Effector memory CD8-positive, alpha-beta T cell (primary cell): ENCODE measurements at regions not wholly inside any gene's neighbourhood (a gene's known extent, or its start where the extent isn't known, plus 50 kb on each side); places are given as distances from the start of the nearest gene placed in this dataset.
"Not testable (repeated sequence)": the region's sequence is repeated elsewhere in the genome, so short reads cannot be mapped to it uniquely, and the experiment has no call there.

ENCODE experiments used
- ATAC-seq: fragments of 150-1000 bp; cut with Tn5 transposase; replicated peaks from 2 replicates; pipeline ENCODE4 v1.10.0; 2021; ENCODE audit warnings: mild to moderate bottlenecking, moderate library complexity
- DNase-seq, 3 experiments: peaks; one replicate each; pipeline ENCODE4 v3.0.0; 2021
- H3K27ac Mint-ChIP-seq, 2 donors: one replicate each; pipeline ENCODE4 v1.8.0; 2022; ENCODE audit warnings: mild to moderate bottlenecking in 2 of 2, mixed read lengths in 2 of 2, moderate library complexity in 2 of 2
- H3K27me3 Mint-ChIP-seq, 2 donors: one replicate each; pipeline ENCODE4 v1.8.0; 2022; ENCODE audit warnings: mixed read lengths in 2 of 2
- H3K36me3 Mint-ChIP-seq: one replicate; pipeline ENCODE4 v1.8.0; 2022; ENCODE audit warnings: mild to moderate bottlenecking, moderate library complexity, mixed read lengths; ENCODE audit not compliant: insufficient read depth
- H3K4me1 Mint-ChIP-seq, 2 donors: one replicate each; pipeline ENCODE4 v1.8.0; 2022; ENCODE audit warnings: low read depth in 2 of 2, mixed read lengths in 2 of 2
- H3K4me3 Mint-ChIP-seq, 2 donors: one replicate each; pipeline ENCODE4 v1.8.0; 2022; ENCODE audit warnings: mild to moderate bottlenecking in 2 of 2, mixed read lengths in 2 of 2, moderate library complexity in 2 of 2
- H3K9me3 Mint-ChIP-seq, 2 donors: one replicate each; pipeline ENCODE4 v1.8.0; 2022; ENCODE audit warnings: mixed read lengths in 2 of 2

DNA sequence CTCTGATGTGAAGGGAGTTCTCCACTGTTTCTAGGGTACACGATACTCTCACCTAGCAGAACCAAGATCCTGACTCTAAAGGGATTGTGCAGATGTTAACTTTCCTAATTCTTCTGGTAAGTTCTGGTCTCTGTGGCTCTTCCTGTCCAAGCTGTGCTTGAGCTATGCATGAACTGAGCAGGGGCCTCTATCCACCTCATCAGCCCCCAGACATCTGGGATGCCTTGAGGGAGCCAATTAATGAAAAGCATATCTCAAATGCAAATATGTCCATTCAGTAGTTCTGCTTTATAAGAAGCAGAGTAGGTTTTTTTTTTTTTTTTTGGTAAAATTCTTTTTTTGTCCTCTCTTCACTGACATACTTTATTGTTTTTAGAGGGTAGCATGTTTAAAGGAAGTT, 89.6 kb downstream of the POLR2M start:
- Mint-ChIP-seq H3K27ac (no peak overlapping the region), H3K36me3 (no peaks in the 10 kb centered on the region), H3K27me3 (peaks cover 24 to 52% of the 10 kb centered on the region in 2 donors), H3K4me1 (no peaks in the 10 kb centered on the region), H3K4me3 (no peak overlapping the region), H3K9me3 (no peaks in the 10 kb centered on the region)
- ATAC-seq (no peak), DNase-seq (no peak)

DNA sequence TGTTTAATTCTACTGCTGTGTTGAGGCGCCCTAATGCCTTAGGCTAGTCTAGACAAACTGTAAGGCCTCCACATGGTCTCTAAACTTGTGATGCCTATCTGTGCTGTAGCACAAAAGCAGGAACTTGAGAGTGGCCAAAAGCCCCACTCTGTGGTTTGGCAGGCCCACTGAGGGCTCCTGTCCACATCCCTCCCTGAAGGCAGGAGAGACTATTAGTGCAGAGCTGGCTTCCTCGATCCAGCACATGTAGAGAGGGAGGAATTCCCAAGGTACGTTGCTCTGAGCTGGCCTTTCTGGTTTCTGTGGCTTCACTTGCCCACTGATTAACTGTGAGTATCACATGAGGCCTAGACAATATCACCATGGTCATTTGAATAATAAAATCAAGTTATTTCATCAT, 90.6 kb downstream of the POLR2M start:
- Mint-ChIP-seq H3K27me3 (peaks cover 24 to 48% of the 10 kb centered on the region in 2 donors), H3K27ac (no peak overlapping the region), H3K36me3 (no peaks in the 10 kb centered on the region), H3K9me3 (no peaks in the 10 kb centered on the region), H3K4me3 (no peak overlapping the region), H3K4me1 (no peaks in the 10 kb centered on the region)
- DNase-seq, result no peak
- ATAC-seq, result no peak

DNA sequence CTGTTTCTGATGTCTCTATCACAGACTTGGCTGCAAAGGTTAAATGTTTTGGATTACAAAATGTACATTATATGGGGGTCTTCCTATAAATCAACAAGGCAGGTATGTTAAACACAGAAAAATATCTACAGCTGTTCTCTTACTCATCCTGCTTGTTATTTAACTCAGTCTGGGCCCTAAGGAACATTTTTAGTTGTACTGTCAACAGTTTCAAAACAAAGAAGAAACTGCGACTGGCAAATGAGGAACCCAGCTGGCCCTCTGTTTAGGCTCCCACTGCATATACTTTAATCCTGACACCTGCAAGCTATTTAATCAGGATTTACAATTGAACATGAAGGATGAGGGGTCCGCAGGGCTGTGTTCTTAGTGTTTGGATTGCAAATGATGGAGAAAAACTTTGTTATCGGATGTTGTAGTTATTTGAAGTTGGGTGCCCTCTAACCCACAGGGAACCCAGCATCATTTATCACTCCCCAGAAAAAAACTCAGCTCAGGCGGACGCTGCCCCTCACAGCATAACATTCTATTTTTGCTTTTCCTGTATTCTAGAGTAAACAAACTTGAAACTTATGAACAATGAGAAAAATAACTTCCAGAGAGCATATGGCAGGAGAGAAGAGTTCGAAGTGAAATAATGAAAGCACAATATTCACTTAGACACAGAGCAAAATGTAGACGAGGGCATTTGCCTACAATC, 91.2 kb downstream of the POLR2M start:
- no peaks in the 10 kb centered on the region for H3K9me3 Mint-ChIP-seq
- peaks cover 24 to 42% of the 10 kb centered on the region in 2 donors for H3K27me3 Mint-ChIP-seq
- ATAC-seq (no peak), DNase-seq (no peak)
- H3K27ac Mint-ChIP-seq, result no peak overlapping the region
- no peaks in the 10 kb centered on the region for H3K4me1 Mint-ChIP-seq
- no peak overlapping the region for H3K4me3 Mint-ChIP-seq
- H3K36me3 Mint-ChIP-seq, result no peaks in the 10 kb centered on the region

GRCh38 chr15:57806003-57806402, 99.5 kb downstream of the POLR2M start:
- no peak for ATAC-seq
- H3K4me3 Mint-ChIP-seq, result no peak overlapping the region
- no peak for DNase-seq
- peaks cover 12 to 24% of the 10 kb centered on the region in 2 donors for H3K27me3 Mint-ChIP-seq
- no peaks in the 10 kb centered on the region for H3K9me3 Mint-ChIP-seq
- H3K4me1 Mint-ChIP-seq, result no peaks in the 10 kb centered on the region
- no peak overlapping the region for H3K27ac Mint-ChIP-seq
- H3K36me3 Mint-ChIP-seq, result no peaks in the 10 kb centered on the region

DNA sequence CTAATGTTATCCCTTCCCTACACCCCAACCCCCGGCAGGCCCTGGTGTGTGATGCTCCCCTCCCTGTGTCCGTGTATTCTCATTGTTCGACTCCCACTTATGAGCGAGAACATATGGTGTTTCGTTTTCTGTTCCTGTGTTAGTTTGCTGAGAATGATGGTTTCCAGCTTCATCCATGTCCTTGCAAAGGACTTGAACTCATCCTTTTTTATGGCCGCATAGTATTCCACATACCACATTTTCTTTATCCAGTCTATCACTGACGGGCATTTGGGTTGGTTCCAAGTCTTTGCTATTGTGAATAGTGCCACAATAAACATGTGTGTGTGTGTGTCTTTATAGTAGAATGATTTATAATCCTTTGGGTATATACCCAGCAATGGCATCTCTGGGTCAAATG, 102.8 kb downstream of the POLR2M start:
- H3K9me3 Mint-ChIP-seq, H3K4me3 Mint-ChIP-seq, H3K36me3 Mint-ChIP-seq, H3K4me1 Mint-ChIP-seq, DNase-seq, ATAC-seq, H3K27ac Mint-ChIP-seq: not testable (repeated sequence)
- peaks cover 42 to 57% of the 10 kb centered on the region in 2 donors for H3K27me3 Mint-ChIP-seq

GRCh38 chr15:57816599-57816998, 110.1 kb downstream of the POLR2M start:
- Mint-ChIP-seq H3K27me3 (peaks cover 73 to 89% of the 10 kb centered on the region in 2 donors), H3K4me1 (no peaks in the 10 kb centered on the region), H3K27ac (no peak overlapping the region), H3K9me3 (no peaks in the 10 kb centered on the region), H3K36me3 (no peaks in the 10 kb centered on the region), H3K4me3 (no peak overlapping the region)
- ATAC-seq, result no peak
- no peak for DNase-seq

GRCh38 chr15:57819646-57820045, 113.1 kb downstream of the POLR2M start:
- no peaks in the 10 kb centered on the region for H3K4me1 Mint-ChIP-seq
- DNase-seq, result no peak
- H3K9me3 Mint-ChIP-seq, result no peaks in the 10 kb centered on the region
- H3K27ac Mint-ChIP-seq, result no peak overlapping the region
- H3K4me3 Mint-ChIP-seq, result no peak overlapping the region
- no peak for ATAC-seq
- peaks cover 58 to 70% of the 10 kb centered on the region in 2 donors for H3K27me3 Mint-ChIP-seq
- no peaks in the 10 kb centered on the region for H3K36me3 Mint-ChIP-seq

DNA sequence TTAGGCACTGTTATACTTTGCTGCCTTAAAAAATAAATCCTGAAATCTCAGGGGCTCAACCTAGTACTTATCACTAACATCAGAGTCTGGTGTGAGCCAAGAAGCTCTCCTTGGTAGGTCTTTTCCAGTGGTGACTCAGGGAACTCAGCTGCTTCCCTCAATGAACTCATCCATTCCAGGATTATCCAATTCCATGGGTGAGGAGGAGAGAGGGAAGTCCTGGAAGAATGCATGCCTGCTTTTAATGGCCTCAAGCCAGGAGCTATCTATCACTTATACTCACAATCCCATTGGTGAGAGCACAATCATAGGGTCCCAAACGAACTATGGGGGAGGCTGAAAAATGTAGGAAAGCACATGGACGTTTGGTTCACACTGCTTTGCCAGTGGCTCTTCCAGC, 113.6 kb downstream of the POLR2M start:
- no peaks in the 10 kb centered on the region for H3K4me1 Mint-ChIP-seq
- no peak overlapping the region for H3K27ac Mint-ChIP-seq
- ATAC-seq, result no peak
- peaks cover 61 to 68% of the 10 kb centered on the region in 2 donors for H3K27me3 Mint-ChIP-seq
- no peaks in the 10 kb centered on the region for H3K9me3 Mint-ChIP-seq
- DNase-seq, result no peak
- no peaks in the 10 kb centered on the region for H3K36me3 Mint-ChIP-seq
- no peak overlapping the region for H3K4me3 Mint-ChIP-seq

GRCh38 chr15:57821826-57822225, 115.3 kb downstream of the POLR2M start:
- H3K9me3 Mint-ChIP-seq, result no peaks in the 10 kb centered on the region

DNA sequence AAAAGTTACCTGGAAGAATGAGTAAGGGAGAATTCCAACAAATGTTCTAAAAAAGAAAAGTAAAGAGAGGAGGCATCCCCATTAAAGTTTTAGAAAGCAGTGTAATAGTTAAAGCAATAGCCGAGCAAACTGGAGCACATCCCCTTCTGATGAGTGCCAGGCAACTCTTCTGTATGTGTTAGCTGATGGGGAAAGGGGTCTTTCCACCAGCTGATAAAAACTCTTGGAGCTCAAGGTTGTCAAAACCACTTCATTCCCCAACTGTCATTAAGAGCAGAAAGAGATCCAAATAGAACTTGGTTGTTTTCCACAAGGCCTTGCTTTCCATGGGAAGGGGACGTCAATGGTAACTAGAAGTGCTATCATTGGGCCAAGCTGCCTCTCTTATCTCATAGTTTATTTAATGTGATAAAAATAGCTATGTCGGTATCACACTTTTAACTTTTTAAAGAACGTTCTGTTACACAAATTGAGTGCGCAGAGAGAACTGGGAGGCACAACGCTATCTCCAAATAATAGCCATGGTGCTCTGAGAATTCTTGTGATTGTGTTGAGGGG, 116.9 kb downstream of the POLR2M start:
- no peaks in the 10 kb centered on the region for H3K4me1 Mint-ChIP-seq
- no peaks in the 10 kb centered on the region for H3K9me3 Mint-ChIP-seq
- H3K4me3 Mint-ChIP-seq, result no peak overlapping the region

More at GRCh38 chr15:57821826-57822225, 115.3 kb downstream of the POLR2M start:
- Mint-ChIP-seq H3K4me1 (no peaks in the 10 kb centered on the region), H3K27me3 (peaks cover 61 to 74% of the 10 kb centered on the region in 2 donors), H3K36me3 (no peaks in the 10 kb centered on the region), H3K27ac (no peak overlapping the region), H3K4me3 (no peak overlapping the region)
- ATAC-seq, result no peak
- DNase-seq, result no peak

DNA sequence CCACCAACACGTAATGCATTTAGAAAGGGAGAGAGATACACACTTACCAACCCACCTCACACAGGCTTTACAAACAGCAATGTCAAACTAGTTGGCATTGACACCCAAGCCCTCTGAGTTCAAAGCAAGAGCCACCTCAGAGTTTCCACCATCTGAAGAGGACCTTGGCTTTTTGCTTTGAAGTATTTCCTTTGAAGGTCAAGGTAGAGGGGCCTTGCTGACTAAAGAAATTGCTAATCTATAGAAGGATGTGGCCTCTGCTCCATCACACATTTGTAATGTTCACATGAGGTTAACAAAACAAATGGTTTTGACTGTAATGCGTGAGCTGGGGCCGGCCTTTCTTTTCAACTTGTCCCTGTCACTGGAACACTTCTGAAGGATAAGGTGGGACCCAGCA, 117.7 kb downstream of the POLR2M start:
- no peak for ATAC-seq
- Mint-ChIP-seq H3K9me3 (no peaks in the 10 kb centered on the region), H3K27me3 (peaks cover 64 to 74% of the 10 kb centered on the region in 2 donors)

More for the DNA sequence above, 116.9 kb downstream of the POLR2M start:
- Mint-ChIP-seq H3K27me3 (peaks cover 63 to 74% of the 10 kb centered on the region in 2 donors), H3K36me3 (no peaks in the 10 kb centered on the region), H3K27ac (no peak overlapping the region)
- DNase-seq (no peak), ATAC-seq (no peak)

DNA sequence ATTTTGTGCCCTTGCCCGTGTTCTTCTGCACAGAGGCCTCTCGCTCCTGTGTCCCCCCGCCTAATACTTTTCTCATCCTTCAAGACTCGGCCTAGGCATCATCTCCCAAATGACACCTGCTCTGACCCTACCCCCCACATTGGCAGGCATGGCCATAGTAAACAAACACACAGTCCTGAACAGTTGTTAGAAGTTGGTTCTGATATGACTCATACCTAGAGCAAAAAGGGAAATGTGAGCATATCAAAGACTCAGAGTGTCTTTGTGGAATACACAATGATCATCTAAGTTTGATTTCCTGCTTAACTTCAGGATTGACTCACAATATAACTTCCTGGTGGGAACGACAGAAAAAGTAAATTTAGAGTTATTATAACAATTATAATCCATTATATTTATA, 120.5 kb downstream of the POLR2M start:
- peaks cover 61 to 78% of the 10 kb centered on the region in 2 donors for H3K27me3 Mint-ChIP-seq
- H3K9me3 Mint-ChIP-seq, result no peaks in the 10 kb centered on the region
- no peaks in the 10 kb centered on the region for H3K36me3 Mint-ChIP-seq
- H3K4me1 Mint-ChIP-seq, result no peaks in the 10 kb centered on the region
- H3K4me3 Mint-ChIP-seq, result no peak overlapping the region
- DNase-seq (no peak), ATAC-seq (no peak)
- no peak overlapping the region for H3K27ac Mint-ChIP-seq

More for the DNA sequence above, 117.7 kb downstream of the POLR2M start:
- no peak for DNase-seq
- Mint-ChIP-seq H3K4me1 (no peaks in the 10 kb centered on the region), H3K36me3 (no peaks in the 10 kb centered on the region), H3K27ac (no peak overlapping the region), H3K4me3 (no peak overlapping the region)

DNA sequence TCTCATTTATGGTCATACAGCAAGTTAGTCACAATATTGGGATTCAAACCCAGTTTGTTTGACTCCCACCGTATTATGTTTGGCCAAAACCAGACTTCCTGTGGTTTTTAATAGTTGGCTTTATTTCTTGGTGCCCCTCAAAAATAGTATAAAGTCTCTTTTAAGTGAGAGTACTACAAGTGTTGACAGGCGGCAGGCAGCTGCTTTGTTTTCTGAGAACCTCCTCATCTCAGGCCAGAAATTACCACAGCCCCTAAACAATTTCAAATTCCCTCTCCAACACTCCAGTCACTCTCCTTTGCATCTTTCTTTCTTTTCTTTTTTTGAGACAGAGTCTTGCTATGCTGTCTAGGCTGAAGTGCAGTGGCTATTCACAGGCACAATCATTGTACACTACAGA, 121.5 kb downstream of the POLR2M start:
- Mint-ChIP-seq H3K36me3 (no peaks in the 10 kb centered on the region), H3K27me3 (peaks cover 64 to 82% of the 10 kb centered on the region in 2 donors), H3K4me3 (no peak overlapping the region), H3K4me1 (no peaks in the 10 kb centered on the region), H3K27ac (no peak overlapping the region), H3K9me3 (no peaks in the 10 kb centered on the region)
- ATAC-seq (no peak), DNase-seq (no peak)

DNA sequence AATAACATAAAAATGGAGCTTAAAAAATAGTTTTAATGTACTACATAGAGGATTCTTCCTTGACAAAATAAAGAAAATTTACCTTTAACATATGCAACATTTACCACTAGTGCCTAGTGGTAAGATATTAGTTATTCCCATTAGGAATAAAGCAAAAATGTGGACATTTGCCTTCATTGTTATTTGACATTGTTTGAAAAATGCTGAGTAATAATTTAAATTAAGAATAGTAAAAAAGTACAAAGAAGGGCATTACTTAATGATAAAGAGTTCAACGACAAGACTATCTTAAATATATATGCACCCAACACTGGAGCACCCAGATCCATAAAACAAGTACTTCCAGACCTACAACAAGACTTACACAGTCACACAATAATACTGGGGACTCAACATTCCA, 125.7 kb downstream of the POLR2M start:
- no peaks in the 10 kb centered on the region for H3K4me1 Mint-ChIP-seq
- H3K36me3 Mint-ChIP-seq, result no peaks in the 10 kb centered on the region
- DNase-seq (no peak), ATAC-seq (no peak)
- peaks cover 57 to 80% of the 10 kb centered on the region in 2 donors for H3K27me3 Mint-ChIP-seq
- H3K27ac Mint-ChIP-seq, result no peak overlapping the region
- no peaks in the 10 kb centered on the region for H3K9me3 Mint-ChIP-seq
- H3K4me3 Mint-ChIP-seq, result no peak overlapping the region
